IMR-90 (cell line): ENCODE measurements at regions not wholly inside any gene's neighbourhood (a gene's known extent, or its start where the extent isn't known, plus 50 kb on each side); places are given as distances from the start of the nearest gene placed in this dataset.
"Not testable (repeated sequence)": the region's sequence is repeated elsewhere in the genome, so short reads cannot be mapped to it uniquely, and the experiment has no call there.

ENCODE experiments used
- ATAC-seq: fragments of 200-7000 bp; cut with Tn5 transposase; 2 replicates; pipeline ENCODE4 v1.9.1; 2020; ENCODE audit warnings: low read depth, mild to moderate bottlenecking, moderate library complexity
- BruUV-seq: library from RNA; stranded (reverse); fragments of 400-500 nt; replicated peaks from 2 replicates; lab custom pipeline; 2021; lab: Mats Ljungman, UMichigan
- CTCF ChIA-PET: fragments of 300-600 bp; formaldehyde crosslinking; extraction: SDS; loops from one replicate; lab custom pipeline; 2021; ENCODE audit warnings: antibody characterized with exemption; lab: Yijun Ruan, JAX
- POLR2A ChIA-PET: fragments of 300-600 bp; sonication (Branson Sonifier 250); formaldehyde crosslinking; loops from one replicate; lab custom pipeline; 2022; ENCODE audit warnings: antibody characterized with exemption; ENCODE audit not compliant: unreplicated experiment; lab: Charles Lee
- DNase-seq: peaks from one replicate; pipeline ENCODE4 v3.0.0; 2013
- H2AFZ ChIP-seq: replicated peaks from 2 replicates; pipeline ENCODE3; 2013; ENCODE audit warnings: low read length, mild to moderate bottlenecking; ENCODE audit not compliant: poor library complexity
- H2AK5ac ChIP-seq: 2 replicates; pipeline ENCODE4 v1.6.1; 2013; ENCODE audit warnings: low read depth, low read length, inconsistent platforms
- H2AK9ac ChIP-seq: replicated peaks from 2 replicates; pipeline ENCODE3; 2013; ENCODE audit warnings: mild to moderate bottlenecking, low read depth, low read length, moderate library complexity; ENCODE audit not compliant: poor library complexity
- H2BK120ac ChIP-seq: 2 replicates; pipeline ENCODE4 v1.6.1; 2013; ENCODE audit warnings: low read depth, low read length, inconsistent platforms
- H2BK15ac ChIP-seq: 3 replicates; pipeline ENCODE4 v1.6.1; 2013; ENCODE audit warnings: low read depth, low read length, inconsistent platforms
- H2BK20ac ChIP-seq: 2 replicates; pipeline ENCODE4 v1.6.1; 2013; ENCODE audit warnings: low read depth, mild to moderate bottlenecking, inconsistent platforms, low read length, moderate library complexity
- H2BK5ac ChIP-seq: 2 replicates; pipeline ENCODE4 v1.6.1; 2013; ENCODE audit warnings: mild to moderate bottlenecking, low read depth, low read length, inconsistent platforms; ENCODE audit not compliant: poor library complexity, severe bottlenecking
- H3K14ac ChIP-seq: replicated peaks from 2 replicates; pipeline ENCODE4 v1.6.1; 2013; ENCODE audit warnings: low read depth, low read length, inconsistent platforms
- H3K18ac ChIP-seq: 2 replicates; pipeline ENCODE4 v1.6.1; 2013; ENCODE audit warnings: low read depth, low read length, control low read depth
- H3K23ac ChIP-seq: 2 replicates; pipeline ENCODE4 v1.6.1; 2013; ENCODE audit warnings: low read depth, low read length, inconsistent platforms
- H3K27ac ChIP-seq: 2 replicates; pipeline ENCODE4 v1.5.1; 2013; ENCODE audit warnings: mild to moderate bottlenecking, control low read depth, low read length; ENCODE audit not compliant: insufficient read depth
- H3K27me3 ChIP-seq: 2 replicates; pipeline ENCODE4 v1.6.1; 2013; ENCODE audit warnings: low read length; ENCODE audit not compliant: control insufficient read depth, insufficient read depth
- H3K36me3 ChIP-seq: 2 replicates; pipeline ENCODE4 v1.6.1; 2013; ENCODE audit warnings: low read length, mixed read lengths; ENCODE audit not compliant: control insufficient read depth, insufficient read depth
- H3K4ac ChIP-seq: 2 replicates; pipeline ENCODE4 v1.6.1; 2013; ENCODE audit warnings: low read depth, low read length, inconsistent platforms
- H3K4me1 ChIP-seq: 2 replicates; pipeline ENCODE4 v1.6.1; 2013; ENCODE audit warnings: low read length, mixed read lengths; ENCODE audit not compliant: control insufficient read depth, insufficient read depth
- H3K4me2 ChIP-seq: 2 replicates; pipeline ENCODE4 v1.6.1; 2013; ENCODE audit warnings: low read depth, mild to moderate bottlenecking, control low read depth, low read length, moderate library complexity
- H3K4me3 ChIP-seq: 2 replicates; pipeline ENCODE4 v1.5.1; 2013; ENCODE audit warnings: low read depth, mild to moderate bottlenecking, control low read depth, low read length, moderate library complexity; ENCODE audit not compliant: insufficient read depth
- H3K56ac ChIP-seq: 2 replicates; pipeline ENCODE4 v1.6.1; 2013; ENCODE audit warnings: low read length, inconsistent platforms; ENCODE audit not compliant: insufficient read depth; ENCODE audit errors: extremely low read depth
- H3K79me1 ChIP-seq, 2 experiments: 2 replicates each; pipeline ENCODE4 v1.6.1; 2013; ENCODE audit warnings: low read length in 2 of 2, inconsistent platforms in 1 of 2, low read depth in 1 of 2
- H3K9ac ChIP-seq: 2 replicates; pipeline ENCODE4 v1.6.1; 2013; ENCODE audit warnings: low read depth, low read length, control low read depth
- H3K9me1 ChIP-seq: 2 replicates; pipeline ENCODE4 v1.6.1; 2013; ENCODE audit warnings: low read length, inconsistent platforms; ENCODE audit not compliant: insufficient read depth
- H3K9me3 ChIP-seq: 2 replicates; pipeline ENCODE4 v1.6.1; 2013; ENCODE audit warnings: low read length; ENCODE audit not compliant: control insufficient read depth, insufficient read depth
- H4K20me1 ChIP-seq: 2 replicates; pipeline ENCODE4 v1.6.1; 2013; ENCODE audit warnings: low read length, inconsistent platforms; ENCODE audit not compliant: insufficient read depth
- H4K5ac ChIP-seq: 2 replicates; pipeline ENCODE4 v1.6.1; 2013; ENCODE audit warnings: mild to moderate bottlenecking, low read depth, low read length, control low read depth
- H4K8ac ChIP-seq, 2 experiments: 2 replicates each; pipeline ENCODE4 v1.6.1; 2013; ENCODE audit warnings: low read depth in 2 of 2, low read length in 2 of 2, control low read depth in 1 of 2, inconsistent platforms in 1 of 2
- H4K91ac ChIP-seq: 2 replicates; pipeline ENCODE4 v1.6.1; 2013; ENCODE audit warnings: low read depth, low read length, inconsistent platforms; ENCODE audit not compliant: insufficient read depth
- BHLHE40 ChIP-seq: fragments of 150-350 bp; IDR thresholded peaks from 2 replicates; pipeline ENCODE4 v1.6.1; 2016; ENCODE audit warnings: mild to moderate bottlenecking, low read depth, low read length
- MAZ ChIP-seq: IDR thresholded peaks from 2 replicates; pipeline ENCODE4 v1.6.1; 2012; ENCODE audit warnings: low read depth, mild to moderate bottlenecking, low read length, improper control_type of control experiment, moderate library complexity, borderline replicate concordance
- MXI1 ChIP-seq: IDR thresholded peaks from 2 replicates; pipeline ENCODE4 v1.6.1; 2012; ENCODE audit warnings: low read depth, mild to moderate bottlenecking, low read length, moderate library complexity, borderline replicate concordance
- WGBS, 2 experiments: methylation state at CpG; one replicate each; pipeline versions ENCODE4 v1.1.5 to v1.1.7; 2013; ENCODE audit warnings: missing lambda C conversion rate in 2 of 2; ENCODE audit not compliant: insufficient read length in 1 of 2; ENCODE audit errors: extremely low coverage in 2 of 2; 5-methylcytosine and 5-hydroxymethylcytosine counted together
- dilution Hi-C: fragments of 300-500 bp; cut with HindIII; formaldehyde crosslinking; loops from one replicate; pipeline ENCODE4 v1.14.3; 2018; ENCODE audit warnings: low sequenced_read_pairs; ENCODE audit not compliant: unreplicated experiment
- in situ Hi-C: fragments of 300-500 bp; cut with MboI; formaldehyde crosslinking; loops from 3 replicates; pipeline ENCODE4 v1.14.3; 2019; ENCODE audit warnings: low sequenced_read_pairs, inconsistent platforms, mixed read lengths
- intact Hi-C: fragments of 100-400 bp; cut with micrococcal nuclease; formaldehyde crosslinking; loops from 2 replicates; pipeline ENCODE4 v1.10.0; 2022

DNA sequence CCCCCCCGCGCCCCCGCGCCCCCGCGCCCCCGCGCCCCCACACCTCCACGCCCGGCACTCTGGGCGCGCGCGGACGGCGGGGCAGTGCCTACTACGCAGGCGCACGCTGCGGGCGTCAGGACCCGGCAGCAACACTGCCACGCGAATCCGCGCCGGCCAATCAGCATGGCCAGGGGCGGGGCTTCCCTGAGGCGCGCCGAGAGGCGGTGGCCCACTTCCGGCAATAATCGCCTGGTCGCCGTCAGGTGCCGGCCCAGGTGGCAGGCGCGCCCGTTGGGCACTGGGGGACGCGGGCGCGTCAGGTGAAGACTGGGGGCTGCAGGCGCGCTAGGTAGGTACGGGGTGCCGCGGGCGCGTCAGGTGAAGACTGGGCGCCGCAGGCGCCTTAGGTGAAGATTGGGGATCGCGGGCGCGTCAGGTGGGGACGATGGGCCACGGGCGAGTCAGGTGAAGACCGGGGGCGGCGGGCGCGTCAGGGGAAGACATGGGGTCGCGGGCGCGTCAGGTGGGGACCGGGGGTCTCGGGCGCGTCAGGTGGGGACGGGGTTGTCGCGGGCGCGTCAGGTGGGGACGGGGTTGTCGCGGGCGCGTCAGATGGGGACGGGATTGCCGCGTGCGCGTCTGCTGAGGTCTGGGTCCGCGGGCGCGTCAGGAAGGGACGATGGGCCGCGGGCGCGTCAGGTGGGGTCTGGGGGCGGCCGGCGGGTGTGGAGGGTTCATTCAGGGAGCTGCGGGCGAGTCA is 219.1 kb downstream of the RTP5 start:
- dilution Hi-C loops: no loop called here
- H3K4ac ChIP-seq: no peak overlapping the region
- TF ChIP-seq BHLHE40 (no peak), MXI1 (peak; percentile 58; the same call in 1 of the 2 replicates), MAZ (peak; percentile 25; the same call in 1 of the 2 replicates)

DNA sequence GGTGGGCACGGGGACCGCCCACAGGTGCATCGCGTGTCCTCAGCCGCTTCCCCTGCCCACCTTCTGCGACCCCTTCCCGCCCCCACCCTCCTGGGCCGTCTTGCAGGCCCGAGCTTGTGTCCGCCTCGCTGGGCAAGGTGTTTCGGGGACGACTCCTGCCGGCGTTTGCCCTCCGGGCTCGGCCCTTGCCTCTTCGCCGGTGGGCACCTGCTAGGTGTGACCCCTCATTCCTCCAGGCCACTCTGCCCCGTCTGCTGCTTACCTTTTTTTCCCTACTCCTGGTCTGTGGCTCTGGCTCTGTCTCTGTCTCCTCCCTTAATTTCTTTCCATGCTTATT is 219.7 kb downstream of the RTP5 start:
- H3K18ac ChIP-seq, H3K36me3 ChIP-seq, H4K20me1 ChIP-seq, H3K9me3 ChIP-seq, H2BK5ac ChIP-seq, H4K5ac ChIP-seq, CTCF ChIA-PET, H2AK9ac ChIP-seq, H3K27me3 ChIP-seq, H2BK120ac ChIP-seq, POLR2A ChIA-PET, H3K27ac ChIP-seq, H2BK20ac ChIP-seq, DNase-seq, H3K4ac ChIP-seq, H3K9me1 ChIP-seq, H4K91ac ChIP-seq, ATAC-seq, H4K8ac ChIP-seq, intact Hi-C loops, H3K4me1 ChIP-seq, H3K79me1 ChIP-seq, H3K14ac ChIP-seq, H2AK5ac ChIP-seq, H3K23ac ChIP-seq, in situ Hi-C loops, H3K56ac ChIP-seq, H2AFZ ChIP-seq, H3K9ac ChIP-seq, dilution Hi-C loops, BruUV-seq, H2BK15ac ChIP-seq: not testable (repeated sequence)
- no CpG with 5 or more reads among the region's 20 CpGs for WGBS, 2 experiments
- Histone ChIP-seq H3K4me3 (peak overlapping the region; percentile 97), H3K4me2 (peak overlapping the region; percentile 72; the same call in 1 of the 2 replicates)

More for the DNA sequence above, 219.1 kb downstream of the RTP5 start:
- ChIA-PET CTCF (no interaction called here), POLR2A (no interaction called here)
- Histone ChIP-seq H3K27me3 (peaks cover 1% of the 10 kb centered on the region), H3K14ac (no peak overlapping the region), H4K5ac (peak overlapping the region; percentile 33; the same call in 1 of the 2 replicates), H2AFZ (peak overlapping the region; percentile 95), H3K56ac (no peak overlapping the region), H2BK5ac (no peak overlapping the region), H3K4me1 (0 out of 2 replicates have a peak, but pooled peaks cover 1% of the 10 kb centered on the region), H2BK20ac (no peak overlapping the region), H3K4me2 (peak overlapping the region; percentile 72; the same call in 1 of the 2 replicates), H3K23ac (no peak overlapping the region), H4K20me1 (no peaks in the 10 kb centered on the region), H2BK120ac (no peak overlapping the region), H4K91ac (no peak overlapping the region), H2BK15ac (no peak overlapping the region), H3K9me1 (no peaks in the 10 kb centered on the region), H3K79me1 (no peaks in the 10 kb centered on the region), H2AK5ac (no peak overlapping the region), H3K4me3 (peak overlapping the region; percentile 97), H3K27ac (no peak overlapping the region; the same call in 1 of the 2 replicates), H3K18ac (no peak overlapping the region), H3K9me3 (no peaks in the 10 kb centered on the region), H3K9ac (peak overlapping the region; percentile 55), H4K8ac (no peak overlapping the region), H2AK9ac (no peak overlapping the region), H3K36me3 (no peaks in the 10 kb centered on the region)
- WGBS, 2 experiments: 0% methylated on average over 11 of the region's 103 CpGs; no CpG with 5 or more reads in 1 of the 2 experiments
- intact Hi-C loops (no loop called here), in situ Hi-C loops (no loop called here)
- DNase-seq (peak; percentile 73), ATAC-seq (peak; percentile 100)
- BruUV-seq: no TSS peak
